HG03565 (cell line): ENCODE measurements at regions not wholly inside any gene's neighbourhood (a gene's known extent, or its start where the extent isn't known, plus 50 kb on each side); places are given as distances from the start of the nearest gene placed in this dataset.
"Not testable (repeated sequence)": the region's sequence is repeated elsewhere in the genome, so short reads cannot be mapped to it uniquely, and the experiment has no call there.

Experiments used
- ATAC-seq: cut with Tn5 transposase; IDR thresholded peaks from one replicate; pipeline ENCODE4 v1.9.1; 2021; ENCODE audit warnings: mild to moderate bottlenecking, moderate library complexity; ENCODE audit not compliant: unreplicated experiment

DNA sequence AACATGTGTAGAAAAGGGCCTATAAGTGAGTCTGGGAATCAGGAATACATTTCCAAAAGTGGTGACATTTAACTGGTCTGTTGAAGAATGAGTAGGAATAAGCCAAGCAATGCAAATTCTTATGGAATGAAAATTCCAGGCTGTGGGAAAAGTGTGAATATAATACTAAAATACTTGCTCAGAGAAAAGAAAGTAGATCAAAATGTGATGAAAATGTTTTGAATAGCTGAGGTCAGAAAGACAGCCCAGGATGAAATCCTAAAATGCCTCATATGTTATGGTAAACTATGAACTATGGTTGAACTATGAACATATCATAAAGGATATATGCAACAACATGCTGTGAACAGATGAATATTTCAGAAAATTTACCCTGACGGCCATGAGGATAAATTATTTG, 688.3 kb upstream of the FAT3 start:
- ATAC-seq: no peak

DNA sequence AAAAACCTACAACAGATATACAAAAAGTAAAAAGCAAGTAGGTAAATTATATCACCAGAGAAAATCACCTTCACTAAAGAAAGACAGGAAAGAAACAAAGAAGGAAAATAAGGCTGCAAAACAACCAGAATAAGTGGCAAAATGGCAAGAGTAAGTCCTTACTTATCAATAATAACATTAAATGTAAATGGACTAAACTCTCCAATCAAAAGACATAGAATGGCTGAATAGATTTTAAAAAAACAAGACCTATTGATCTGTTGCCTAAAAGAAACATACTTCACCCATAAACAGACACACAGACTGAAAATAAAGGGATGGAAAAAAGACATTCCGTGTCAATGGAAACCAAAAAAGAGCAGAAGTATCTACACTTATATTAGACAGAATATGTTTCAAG, 695.7 kb upstream of the FAT3 start:
- no peak for ATAC-seq

GRCh38 chr11:91527380-91528030, 697.1 kb upstream of the FAT3 start:
- ATAC-seq: no peak

GRCh38 chr11:91513734-91514133, 710.9 kb upstream of the FAT3 start:
- ATAC-seq: no peak

DNA sequence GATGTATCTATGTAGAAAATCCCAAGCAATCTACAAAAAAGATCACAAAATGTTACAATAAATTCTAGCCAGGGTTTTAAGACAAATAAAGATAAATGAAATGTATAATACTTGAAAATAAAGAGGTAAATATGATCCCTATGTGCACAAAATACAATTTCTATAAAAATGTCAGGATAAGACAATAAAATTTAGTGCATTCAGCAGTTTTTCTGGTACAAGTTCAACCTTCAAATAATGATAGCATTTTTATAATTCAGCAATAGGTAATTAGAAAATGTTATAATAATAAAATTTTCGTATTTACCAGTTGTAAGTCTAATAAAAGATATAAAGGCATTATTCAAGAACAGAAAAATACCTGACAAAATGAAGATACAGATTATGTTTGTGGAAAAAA, 726.8 kb upstream of the FAT3 start:
- no peak for ATAC-seq

DNA sequence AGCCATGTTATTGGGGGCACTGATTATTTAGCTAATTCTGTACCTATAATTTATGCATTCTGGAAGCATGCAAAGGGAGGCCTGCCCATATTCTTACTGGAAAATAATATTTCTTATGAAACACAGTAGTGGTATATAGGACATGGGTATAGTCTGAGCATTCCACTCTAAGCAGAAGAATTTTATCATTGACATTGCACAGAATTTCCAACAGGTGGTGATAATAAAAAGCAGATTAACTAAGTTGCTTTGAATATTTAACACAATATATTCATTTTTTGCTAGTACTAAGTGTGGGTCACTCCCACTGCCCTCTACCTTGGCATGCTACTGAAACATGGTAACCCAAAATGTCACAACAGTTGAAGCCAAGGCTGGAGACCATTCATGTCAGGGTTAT, 728.8 kb upstream of the FAT3 start:
- ATAC-seq: no peak

DNA sequence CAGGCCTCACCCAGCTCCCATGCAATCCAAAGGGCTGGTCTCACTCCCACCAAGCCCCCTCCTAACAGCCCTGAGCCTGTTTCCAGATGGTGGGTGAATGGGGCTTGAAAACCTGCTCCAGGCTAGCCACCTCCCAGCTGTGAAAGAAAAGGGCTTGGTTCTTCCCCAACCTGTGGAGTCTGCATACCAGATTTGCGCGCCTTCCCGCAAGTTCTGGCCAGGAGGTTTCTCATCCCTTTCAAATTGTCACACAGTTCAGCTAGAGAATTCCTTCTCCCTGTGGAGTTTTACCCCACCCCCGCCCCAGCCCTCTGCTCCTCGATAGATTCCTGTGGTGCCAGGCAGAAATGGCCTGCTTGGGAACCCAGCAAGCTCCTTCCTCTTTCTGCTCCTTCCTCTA, 734.6 kb upstream of the FAT3 start:
- ATAC-seq: no peak

- not testable (repeated sequence) for ATAC-seq
These were observed 740.7 kb upstream of the FAT3 start for GRCh38 chr11:91483956-91484355.

- ATAC-seq: not testable (repeated sequence)
These were observed 742.7 kb upstream of the FAT3 start for GRCh38 chr11:91481875-91482274.

DNA sequence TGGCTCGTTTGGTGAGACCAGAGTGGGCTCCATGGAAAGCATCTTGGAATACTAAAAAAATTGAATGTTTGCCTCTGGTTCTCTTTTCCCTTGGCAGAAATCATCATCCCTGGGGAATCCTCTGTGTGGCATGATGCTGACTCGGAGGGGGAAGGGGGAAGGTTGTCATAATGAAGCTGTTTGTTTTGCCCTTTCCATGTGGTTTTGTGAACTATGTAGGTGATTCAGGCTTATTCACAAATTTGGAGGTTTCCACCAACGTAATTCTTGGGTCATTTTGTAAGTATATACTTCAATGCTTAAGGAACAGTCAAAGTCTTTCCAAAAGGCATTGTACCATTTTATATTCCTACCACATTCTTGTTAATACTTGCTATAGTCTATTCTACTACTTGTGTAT, 754.0 kb upstream of the FAT3 start:
- ATAC-seq: no peak

DNA sequence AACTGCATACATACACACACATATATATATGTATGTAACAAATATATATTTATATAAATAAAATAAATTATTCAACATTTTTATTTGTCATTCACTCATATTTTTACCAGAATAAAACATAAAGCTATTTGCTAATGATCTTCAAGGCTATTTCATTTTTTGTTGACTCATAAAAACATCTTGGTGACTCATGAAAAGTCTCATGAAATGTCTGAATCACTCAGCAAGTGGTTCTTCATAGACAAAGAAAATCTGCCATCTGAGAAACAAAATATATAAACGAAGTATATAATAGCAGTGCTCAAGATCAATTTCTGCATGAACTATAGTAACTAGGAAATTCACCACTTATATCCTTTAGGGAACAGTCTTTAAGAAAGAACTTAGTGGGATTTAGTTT, 764.8 kb upstream of the FAT3 start:
- ATAC-seq: no peak

- ATAC-seq: no peak
These were observed 778.4 kb upstream of the FAT3 start for GRCh38 chr11:91446267-91446666.

DNA sequence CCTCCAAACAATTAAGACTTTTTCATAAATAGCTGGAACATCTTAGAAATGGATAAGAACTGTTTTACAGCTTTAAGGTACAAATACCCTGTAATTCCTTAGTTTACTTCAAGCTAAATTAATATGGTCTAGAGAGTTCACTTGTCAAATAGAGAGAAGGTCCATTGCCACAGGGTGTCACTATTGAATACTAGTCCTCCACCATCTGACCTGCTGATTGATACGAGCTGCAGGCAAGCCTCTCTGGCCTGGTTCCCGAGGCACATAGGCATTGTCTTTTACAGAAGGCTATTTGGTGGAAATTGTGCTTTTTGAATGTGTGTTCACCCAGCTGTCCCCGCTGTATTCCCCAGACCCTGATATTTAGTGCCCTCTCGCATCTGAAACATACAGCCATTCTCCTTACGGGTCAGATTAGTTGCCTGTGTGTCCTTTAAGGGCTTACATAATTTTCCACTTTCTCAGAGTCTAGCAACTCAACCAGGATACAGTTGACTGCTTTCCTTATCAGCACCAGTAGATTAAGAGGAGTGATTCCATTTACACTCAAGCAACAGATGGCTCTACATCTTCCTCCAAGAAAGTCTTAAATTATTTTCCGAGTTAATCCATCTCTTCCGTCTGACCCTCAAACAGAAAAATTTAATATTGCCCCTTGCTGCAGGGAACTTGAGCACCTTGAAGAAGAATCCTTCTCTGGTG, 788.8 kb upstream of the FAT3 start:
- no peak for ATAC-seq

DNA sequence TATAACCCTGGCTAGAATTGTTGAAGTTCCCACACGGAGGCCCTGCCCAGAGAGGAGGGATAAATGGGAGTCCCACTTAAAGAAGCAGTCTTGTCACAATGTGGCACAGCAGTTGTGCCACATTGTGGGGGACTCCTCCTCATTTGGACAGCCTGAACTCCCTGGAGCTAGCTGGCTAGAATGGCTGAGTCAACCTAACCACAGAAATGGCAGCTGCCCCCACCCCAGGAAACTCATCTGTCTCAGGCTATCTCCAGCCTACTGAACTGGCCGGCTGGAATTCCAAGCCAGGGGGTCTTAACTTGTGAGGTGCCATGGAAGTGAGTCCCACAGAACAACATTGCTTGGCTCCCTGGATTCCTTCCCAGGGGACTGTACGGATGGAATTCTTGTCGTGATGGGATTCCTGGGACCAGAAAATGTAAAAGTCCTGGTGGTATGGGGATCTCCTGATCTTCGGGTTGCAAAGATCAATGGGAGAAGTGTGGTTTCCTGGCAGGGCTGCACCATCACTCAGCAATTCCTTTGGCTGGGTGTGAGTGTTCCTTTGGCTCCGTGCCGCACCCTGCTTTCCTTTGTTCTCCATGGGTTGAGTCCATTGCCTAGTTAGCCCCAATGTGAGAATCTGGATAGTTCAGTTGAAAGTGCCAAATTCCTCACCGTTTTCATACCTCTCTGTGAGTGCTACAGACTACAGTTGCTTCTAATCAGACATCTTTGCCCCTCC, 791.2 kb upstream of the FAT3 start:
- ATAC-seq: no peak

DNA sequence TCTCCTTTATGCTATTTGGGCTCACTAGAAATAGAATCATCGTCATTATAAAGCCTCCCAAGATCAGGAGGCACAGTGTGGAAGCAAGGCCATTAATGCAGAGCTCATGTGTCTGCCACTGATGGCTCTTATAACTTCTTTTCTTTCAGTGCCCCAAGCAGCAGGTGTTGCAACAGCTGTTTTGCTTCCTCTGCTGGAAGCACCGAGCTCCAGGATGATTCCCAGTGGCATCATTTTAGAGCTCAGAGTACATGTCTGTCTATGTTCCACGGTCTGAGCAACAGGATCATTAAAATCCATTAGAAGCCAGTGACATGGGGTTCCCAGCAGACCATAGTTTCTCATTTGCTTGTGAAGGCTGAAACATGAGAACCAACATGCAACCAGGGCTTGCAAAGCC, 803.0 kb upstream of the FAT3 start:
- ATAC-seq: no peak

DNA sequence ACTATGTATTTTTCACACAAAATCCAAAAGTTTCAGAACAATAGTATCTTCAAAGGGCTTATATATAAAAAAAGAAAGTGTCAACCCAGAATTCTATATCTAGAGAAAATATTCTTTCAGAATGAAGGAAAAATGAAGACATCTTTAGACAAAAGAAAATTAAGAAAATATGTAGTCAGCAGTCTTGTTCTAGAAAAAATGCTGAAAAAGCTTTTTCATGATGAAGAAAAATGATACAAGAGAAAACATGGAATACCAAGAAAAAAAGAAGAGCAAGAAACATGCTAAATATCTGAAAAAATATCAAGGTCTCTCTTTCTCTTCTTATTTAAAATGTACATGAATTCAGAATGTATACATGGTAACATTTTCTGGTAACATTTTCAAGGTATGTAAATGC, 816.8 kb upstream of the FAT3 start:
- ATAC-seq: no peak

DNA sequence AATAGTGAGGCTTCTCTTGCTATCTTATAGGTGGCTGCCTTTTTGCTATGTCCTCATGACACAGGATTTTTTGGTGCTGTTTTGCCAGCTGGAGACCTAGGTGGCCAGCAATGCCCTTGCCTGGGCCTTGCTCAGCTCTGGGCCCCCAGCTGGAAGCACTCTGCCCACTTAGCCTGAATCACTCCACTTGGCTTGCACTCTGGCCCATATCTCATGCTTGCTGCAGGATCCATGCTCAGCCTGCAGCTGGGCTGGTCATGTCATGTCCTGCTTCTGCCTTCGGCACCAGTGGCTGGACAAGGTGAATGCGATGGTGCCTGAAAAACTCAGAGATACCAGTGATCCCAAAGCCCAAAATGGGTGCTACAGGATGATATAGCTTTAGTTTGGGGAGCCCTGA, 818.6 kb upstream of the FAT3 start:
- ATAC-seq: no peak

DNA sequence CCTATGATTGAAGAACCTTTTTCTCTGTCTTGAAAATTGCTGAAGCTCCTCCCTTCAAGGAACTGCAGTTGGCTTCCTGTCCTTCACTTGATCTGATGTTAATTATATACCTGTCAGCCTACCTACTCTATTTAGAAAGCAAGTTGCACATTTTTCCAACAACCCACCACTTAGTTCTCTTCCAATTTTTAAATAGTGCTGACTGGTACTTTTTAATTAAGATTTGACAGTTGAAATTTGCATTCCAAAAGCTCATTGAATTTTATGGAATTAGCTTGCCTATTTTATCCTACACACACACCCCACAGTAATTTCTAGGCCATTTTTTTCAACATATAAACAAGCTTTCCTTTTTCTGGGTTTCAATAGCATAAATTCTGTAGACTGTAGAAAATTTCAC, 820.3 kb upstream of the FAT3 start:
- no peak for ATAC-seq

- ATAC-seq: no peak
These were observed 827.5 kb upstream of the FAT3 start for GRCh38 chr11:91397134-91397468.

- no peak for ATAC-seq
These were observed 828.1 kb upstream of the FAT3 start for GRCh38 chr11:91396236-91397133.

DNA sequence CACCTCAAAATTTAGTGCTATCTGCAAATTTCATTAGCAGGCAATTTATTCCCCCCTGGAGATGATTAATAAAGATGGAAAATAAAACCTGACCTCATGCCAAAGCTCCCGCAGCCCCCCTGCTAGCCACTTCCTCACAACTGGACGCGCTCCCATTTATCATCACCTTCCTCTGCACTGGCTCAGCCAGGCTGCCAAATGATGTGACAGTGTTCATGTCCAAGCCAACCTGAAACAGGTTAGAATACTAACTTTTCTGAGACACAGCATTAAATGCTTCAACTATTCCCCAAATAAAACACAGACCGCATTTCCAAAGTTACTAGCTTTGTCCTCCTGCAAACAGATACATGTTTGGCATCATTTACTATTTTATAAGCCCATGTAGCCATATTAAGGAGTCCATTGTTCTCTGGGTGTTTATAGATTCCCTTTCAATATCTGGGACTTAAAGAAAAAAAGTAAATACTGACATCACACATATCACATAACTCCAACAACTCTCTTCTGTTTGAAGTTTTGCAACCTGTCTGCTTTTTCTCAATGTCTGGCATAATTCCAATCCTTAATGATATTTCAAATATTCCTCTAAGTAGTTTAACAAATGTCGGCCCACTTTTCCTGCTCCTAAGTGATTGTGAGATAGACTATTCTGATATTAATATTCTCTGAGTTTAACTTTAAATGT, 829.7 kb upstream of the FAT3 start:
- no peak for ATAC-seq
